Muscle of leg (tissue), 3 donors: ENCODE measurements at regions not wholly inside any gene's neighbourhood (a gene's known extent, or its start where the extent isn't known, plus 50 kb on each side); places are given as distances from the start of the nearest gene placed in this dataset.
"Not testable (repeated sequence)": the region's sequence is repeated elsewhere in the genome, so short reads cannot be mapped to it uniquely, and the experiment has no call there.

Experiments
- DNase-seq: peaks from one replicate; pipeline ENCODE4 v3.0.0; 2013
- H3K27ac ChIP-seq: one replicate; pipeline ENCODE4 v1.5.1; 2013; ENCODE audit warnings: mild to moderate bottlenecking, low read length, control low read depth
- H3K27me3 ChIP-seq: one replicate; pipeline ENCODE4 v1.6.1; 2013; ENCODE audit warnings: low read length; ENCODE audit not compliant: control insufficient read depth, insufficient read depth
- H3K36me3 ChIP-seq: one replicate; pipeline ENCODE4 v1.6.1; 2013; ENCODE audit warnings: low read length; ENCODE audit not compliant: control insufficient read depth, insufficient read depth
- H3K4me1 ChIP-seq: one replicate; pipeline ENCODE4 v1.6.1; 2013; ENCODE audit warnings: low read length; ENCODE audit not compliant: control insufficient read depth, insufficient read depth
- H3K4me3 ChIP-seq: one replicate; pipeline ENCODE4 v1.5.1; 2013; ENCODE audit warnings: low read length, control low read depth
- H3K9me3 ChIP-seq: replicated peaks from 2 replicates; pipeline ENCODE4 v1.6.1; 2013; ENCODE audit warnings: low read depth, low read length; ENCODE audit not compliant: control insufficient read depth
- WGBS: methylation state at CpG from one replicate; pipeline ENCODE4 v1.1.5; 2013; ENCODE audit warnings: missing lambda C conversion rate; ENCODE audit not compliant: insufficient coverage; 5-methylcytosine and 5-hydroxymethylcytosine counted together

- H3K36me3 ChIP-seq, H3K9me3 ChIP-seq, H3K27me3 ChIP-seq, H3K27ac ChIP-seq, DNase-seq, H3K4me3 ChIP-seq: not testable (repeated sequence)
- WGBS = 100% methylated on average over 1 of the region's 6 CpGs
- H3K4me1 ChIP-seq = peaks cover 14% of the 10 kb centered on the region
Observed at GRCh38 chr4:53701260-53701659, 110.0 kb upstream of the LNX1 start.

- H3K36me3 ChIP-seq = not testable (repeated sequence)
Observed at GRCh38 chr4:53699310-53699709, 108.0 kb upstream of the LNX1 start.

GRCh38 chr4:53697016-53697685, 105.9 kb upstream of the LNX1 start:
- no peak for DNase-seq
- Histone ChIP-seq H3K27me3 (no peaks in the 10 kb centered on the region), H3K4me3 (no peak overlapping the region), H3K36me3 (no peaks in the 10 kb centered on the region), H3K27ac (no peak overlapping the region), H3K4me1 (no peaks in the 10 kb centered on the region), H3K9me3 (no peaks in the 10 kb centered on the region)

More at GRCh38 chr4:53699310-53699709, 108.0 kb upstream of the LNX1 start:
- H3K27me3 ChIP-seq, H3K4me3 ChIP-seq, H3K27ac ChIP-seq, DNase-seq, H3K9me3 ChIP-seq: not testable (repeated sequence)
- peaks cover 13% of the 10 kb centered on the region for H3K4me1 ChIP-seq
- WGBS = 100% methylated on average over 1 of the region's 2 CpGs

GRCh38 chr4:53695540-53696463, 104.5 kb upstream of the LNX1 start:
- Histone ChIP-seq H3K9me3 (no peaks in the 10 kb centered on the region), H3K4me3 (no peak overlapping the region), H3K27ac (no peak overlapping the region), H3K27me3 (no peaks in the 10 kb centered on the region), H3K4me1 (no peaks in the 10 kb centered on the region), H3K36me3 (no peaks in the 10 kb centered on the region)
- 70% methylated on average over 4 of the region's 7 CpGs for WGBS
- no peak for DNase-seq

- DNase-seq = no peak
- Histone ChIP-seq H3K27ac (no peak overlapping the region), H3K36me3 (no peaks in the 10 kb centered on the region), H3K9me3 (no peaks in the 10 kb centered on the region), H3K27me3 (no peaks in the 10 kb centered on the region), H3K4me1 (no peaks in the 10 kb centered on the region), H3K4me3 (no peak overlapping the region)
- WGBS = no CpG with 5 or more reads among the region's 2 CpGs
Observed at GRCh38 chr4:53694666-53695065, 103.4 kb upstream of the LNX1 start.

- H3K27ac ChIP-seq = no peak overlapping the region
- no peaks in the 10 kb centered on the region for H3K27me3 ChIP-seq
- H3K4me3 ChIP-seq = no peak overlapping the region
- H3K9me3 ChIP-seq = no peaks in the 10 kb centered on the region
- H3K36me3 ChIP-seq = no peaks in the 10 kb centered on the region
- DNase-seq = no peak
- H3K4me1 ChIP-seq = no peaks in the 10 kb centered on the region
- WGBS = no CpG with 5 or more reads among the region's 5 CpGs
Observed at GRCh38 chr4:53693909-53694308, 102.6 kb upstream of the LNX1 start.

- no CpG with 5 or more reads among the region's 4 CpGs for WGBS
Observed at GRCh38 chr4:53693408-53693807, 102.1 kb upstream of the LNX1 start.

GRCh38 chr4:53688186-53688790, 97.0 kb upstream of the LNX1 start:
- DNase-seq = peak; percentile 49
- no peaks in the 10 kb centered on the region for H3K36me3 ChIP-seq
- H3K9me3 ChIP-seq = no peaks in the 10 kb centered on the region
- H3K27me3 ChIP-seq = peaks cover 2% of the 10 kb centered on the region
- no peak overlapping the region for H3K27ac ChIP-seq
- WGBS = 44% methylated on average over 1 of the region's 2 CpGs
- H3K4me3 ChIP-seq = no peak overlapping the region
- H3K4me1 ChIP-seq = peaks cover 8% of the 10 kb centered on the region

More at GRCh38 chr4:53693408-53693807, 102.1 kb upstream of the LNX1 start:
- no peaks in the 10 kb centered on the region for H3K9me3 ChIP-seq
- H3K27ac ChIP-seq = no peak overlapping the region
- no peaks in the 10 kb centered on the region for H3K4me1 ChIP-seq
- DNase-seq = no peak
- no peaks in the 10 kb centered on the region for H3K36me3 ChIP-seq
- no peaks in the 10 kb centered on the region for H3K27me3 ChIP-seq
- H3K4me3 ChIP-seq = no peak overlapping the region

- Histone ChIP-seq H3K4me1 (peaks cover 10% of the 10 kb centered on the region), H3K27ac (peak overlapping the region; percentile 48), H3K36me3 (no peaks in the 10 kb centered on the region), H3K9me3 (no peaks in the 10 kb centered on the region), H3K4me3 (no peak overlapping the region), H3K27me3 (peaks cover 8% of the 10 kb centered on the region)
- DNase-seq = peak; percentile 36
- WGBS = 71% methylated on average over 1 of the region's 1 CpG
Observed at GRCh38 chr4:53686521-53686920, 95.2 kb upstream of the LNX1 start.
